ENCODE measurements at regions not wholly inside any gene's neighbourhood (a gene's known extent, or its start where the extent isn't known, plus 50 kb on each side); places are given as distances from the start of the nearest gene placed in this dataset.

DNA sequence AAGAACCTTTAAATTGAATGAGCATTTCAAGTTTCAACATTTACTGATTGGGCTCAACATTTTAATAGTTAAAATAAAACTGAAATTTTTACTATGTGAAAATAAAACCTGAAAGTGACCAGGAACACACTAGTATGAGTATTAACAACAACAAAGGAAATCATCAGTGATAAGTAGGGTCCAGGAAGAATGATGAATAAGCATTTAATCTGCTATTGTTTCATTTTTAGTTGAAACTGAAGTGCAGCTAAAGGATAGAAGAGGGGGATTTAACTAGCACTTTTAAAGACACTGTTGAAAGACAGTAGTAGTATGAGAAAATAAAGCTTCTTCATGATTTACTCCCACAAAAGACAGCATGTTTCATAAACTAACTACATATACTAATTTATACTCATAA is 250.9 kb upstream of the IPO5 start:
- TF ChIP-seq CTCF (IDR thresholded peaks at IDR 0.05) (no peak), EP300 (IDR thresholded peaks at IDR 0.05) (no peak), PBX3 (IDR thresholded peaks at IDR 0.05) (no peak), CBX8 (IDR thresholded peaks at IDR 0.05) (no peak), RFX5 (IDR thresholded peaks at IDR 0.05) (no peak), MAFK (IDR thresholded peaks at IDR 0.05; ENCODE audit: partially characterized antibody) (peak; percentile 37), HOXB5 (CRISPR knock-in tag; IDR thresholded peaks at IDR 0.05) (no peak), HDAC2 (IDR thresholded peaks at IDR 0.05) (no peak), SMC3 (IDR thresholded peaks at IDR 0.05) (no peak)
- TF ChIP-seq, protein P1, sequence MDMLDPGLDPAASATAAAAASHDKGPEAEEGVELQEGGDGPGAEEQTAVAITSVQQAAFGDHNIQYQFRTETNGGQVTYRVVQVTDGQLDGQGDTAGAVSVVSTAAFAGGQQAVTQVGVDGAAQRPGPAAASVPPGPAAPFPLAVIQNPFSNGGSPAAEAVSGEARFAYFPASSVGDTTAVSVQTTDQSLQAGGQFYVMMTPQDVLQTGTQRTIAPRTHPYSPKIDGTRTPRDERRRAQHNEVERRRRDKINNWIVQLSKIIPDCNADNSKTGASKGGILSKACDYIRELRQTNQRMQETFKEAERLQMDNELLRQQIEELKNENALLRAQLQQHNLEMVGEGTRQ (IDR thresholded peaks at IDR 0.05), result no peak

Data from A549 (cell line).